Trophoblast cell (in vitro differentiated cells and primary cell): ENCODE measurements at regions not wholly inside any gene's neighbourhood (a gene's known extent, or its start where the extent isn't known, plus 50 kb on each side); places are given as distances from the start of the nearest gene placed in this dataset.

ENCODE experiments used
- DNase-seq, 2 donors: peaks; one replicate each; pipeline ENCODE4 v3.0.0-alpha.2; 2016
- H2AFZ ChIP-seq: 2 replicates; pipeline ENCODE4 v1.6.1; 2013; ENCODE audit warnings: low read length, moderate library complexity, mild to moderate bottlenecking; ENCODE audit not compliant: insufficient read depth, poor library complexity
- H2AK5ac ChIP-seq: 2 replicates; pipeline ENCODE4 v1.6.1; 2013; ENCODE audit warnings: mild to moderate bottlenecking, low read length
- H2BK120ac ChIP-seq: 2 replicates; pipeline ENCODE4 v1.6.1; 2013; ENCODE audit warnings: low read length, mild to moderate bottlenecking, moderate library complexity; ENCODE audit not compliant: insufficient read depth, poor library complexity
- H2BK12ac ChIP-seq: 2 replicates; pipeline ENCODE4 v1.6.1; 2013; ENCODE audit warnings: mild to moderate bottlenecking, low read length, moderate library complexity
- H2BK5ac ChIP-seq: 2 replicates; pipeline ENCODE4 v1.6.1; 2013; ENCODE audit warnings: low read length, low read depth, moderate library complexity, mild to moderate bottlenecking; ENCODE audit not compliant: poor library complexity
- H3K14ac ChIP-seq: 2 replicates; pipeline ENCODE4 v1.6.1; 2013; ENCODE audit warnings: mild to moderate bottlenecking, low read length
- H3K18ac ChIP-seq: 2 replicates; pipeline ENCODE4 v1.6.1; 2013; ENCODE audit warnings: mild to moderate bottlenecking, low read length
- H3K23ac ChIP-seq: 2 replicates; pipeline ENCODE4 v1.6.1; 2013; ENCODE audit warnings: low read length
- H3K27ac ChIP-seq: 2 replicates; pipeline ENCODE4 v1.5.1; 2013; ENCODE audit warnings: low read depth, mild to moderate bottlenecking, inconsistent platforms, low read length, moderate library complexity
- H3K27me3 ChIP-seq: 2 replicates; pipeline ENCODE4 v1.6.1; 2013; ENCODE audit warnings: inconsistent platforms, mild to moderate bottlenecking, low read length, moderate library complexity; ENCODE audit not compliant: insufficient read depth
- H3K36me3 ChIP-seq, 2 experiments: 1 replicate in 1 of 2; 2 replicates in 1 of 2; pipeline ENCODE4 v1.6.1; 2013; ENCODE audit warnings: low read length in 2 of 2, mild to moderate bottlenecking in 2 of 2, moderate library complexity in 1 of 2; ENCODE audit not compliant: insufficient read depth in 2 of 2, control insufficient read depth in 1 of 2
- H3K4ac ChIP-seq: 2 replicates; pipeline ENCODE4 v1.6.1; 2013; ENCODE audit warnings: low read depth, mild to moderate bottlenecking, low read length, moderate library complexity
- H3K4me1 ChIP-seq, 2 experiments: 1 replicate in 1 of 2; 2 replicates in 1 of 2; pipeline ENCODE4 v1.6.1; 2013; ENCODE audit warnings: low read length in 2 of 2, mild to moderate bottlenecking in 2 of 2, moderate library complexity in 1 of 2; ENCODE audit not compliant: insufficient read depth in 2 of 2, control insufficient read depth in 1 of 2
- H3K4me2 ChIP-seq: 2 replicates; pipeline ENCODE4 v1.6.1; 2013; ENCODE audit warnings: inconsistent platforms, mild to moderate bottlenecking, low read length, moderate library complexity
- H3K4me3 ChIP-seq: 2 replicates; pipeline ENCODE4 v1.5.1; 2013; ENCODE audit warnings: mild to moderate bottlenecking, low read depth, low read length, inconsistent platforms
- H3K79me1 ChIP-seq: one replicate; pipeline ENCODE4 v1.6.1; 2013; ENCODE audit warnings: low read length
- H3K79me2 ChIP-seq: 2 replicates; pipeline ENCODE4 v1.6.1; 2013; ENCODE audit warnings: low read length, mild to moderate bottlenecking; ENCODE audit not compliant: control insufficient read depth, insufficient read depth, poor library complexity
- H3K9ac ChIP-seq: 2 replicates; pipeline ENCODE4 v1.6.1; 2013; ENCODE audit warnings: mild to moderate bottlenecking, low read length
- H3K9me3 ChIP-seq: 2 replicates; pipeline ENCODE4 v1.6.1; 2013; ENCODE audit warnings: low read depth, mild to moderate bottlenecking, control low read depth, inconsistent platforms, low read length; ENCODE audit not compliant: insufficient read depth
- H4K12ac ChIP-seq: 2 replicates; pipeline ENCODE4 v1.6.1; 2013; ENCODE audit warnings: low read depth, mild to moderate bottlenecking, low read length, moderate library complexity
- H4K8ac ChIP-seq: 2 replicates; pipeline ENCODE4 v1.6.1; 2013; ENCODE audit warnings: low read depth, mild to moderate bottlenecking, low read length, moderate library complexity
- H4K91ac ChIP-seq: one replicate; pipeline ENCODE4 v1.6.1; 2013; ENCODE audit warnings: low read depth, mild to moderate bottlenecking, low read length, moderate library complexity
- WGBS: extraction: QIAGEN DNeasy Blood & Tissue Kit; methylation state at CpG from one replicate; pipeline ENCODE4 v1.1.7; 2013; ENCODE audit warnings: missing lambda C conversion rate; ENCODE audit not compliant: insufficient read length, insufficient coverage; ENCODE audit errors: extremely low coverage; 5-methylcytosine and 5-hydroxymethylcytosine counted together

- no peaks in the 10 kb centered on the region for H3K4me1 ChIP-seq
- WGBS: no CpG with 5 or more reads among the region's 4 CpGs
- no peaks in the 10 kb centered on the region for H3K27me3 ChIP-seq
Observed at GRCh38 chr2:188217264-188217663, 74.4 kb upstream of the GULP1 start.

GRCh38 chr2:188219541-188219940 is 72.1 kb upstream of the GULP1 start:
- Histone ChIP-seq H2BK5ac (no peak overlapping the region), H3K14ac (no peak overlapping the region), H2BK120ac (no peak overlapping the region), H2AK5ac (no peak overlapping the region), H3K27ac (no peak overlapping the region), H3K9ac (no peak overlapping the region), H3K4ac (no peak overlapping the region), H3K79me2 (no peaks in the 10 kb centered on the region), H3K9me3 (no peaks in the 10 kb centered on the region), H3K4me1 (no peaks in the 10 kb centered on the region), H3K79me1 (no peaks in the 10 kb centered on the region), H2BK12ac (no peak overlapping the region), H3K18ac (no peak overlapping the region), H4K12ac (no peak overlapping the region), H3K23ac (no peak overlapping the region), H2AFZ (no peak overlapping the region), H3K27me3 (no peaks in the 10 kb centered on the region), H4K91ac (no peak overlapping the region), H3K4me2 (no peak overlapping the region), H4K8ac (no peak overlapping the region), H3K36me3 (no peaks in the 10 kb centered on the region), H3K4me3 (no peak overlapping the region)
- DNase-seq: no peak
- no CpG with 5 or more reads among the region's 1 CpG for WGBS

More at GRCh38 chr2:188217264-188217663, 74.4 kb upstream of the GULP1 start:
- Histone ChIP-seq H3K36me3 (no peaks in the 10 kb centered on the region), H2BK12ac (no peak overlapping the region), H3K4me3 (no peak overlapping the region), H2AFZ (no peak overlapping the region), H4K91ac (no peak overlapping the region), H4K8ac (no peak overlapping the region), H2BK120ac (no peak overlapping the region), H3K14ac (no peak overlapping the region), H3K4ac (no peak overlapping the region), H2AK5ac (no peak overlapping the region), H2BK5ac (no peak overlapping the region), H3K23ac (no peak overlapping the region), H3K27ac (no peak overlapping the region), H3K79me1 (no peaks in the 10 kb centered on the region), H3K18ac (no peak overlapping the region), H3K79me2 (no peaks in the 10 kb centered on the region), H3K4me2 (no peak overlapping the region), H3K9ac (no peak overlapping the region), H4K12ac (no peak overlapping the region), H3K9me3 (no peaks in the 10 kb centered on the region)
- DNase-seq: no peak

GRCh38 chr2:188220535-188220934 is 71.1 kb upstream of the GULP1 start:
- H3K9me3 ChIP-seq: no peaks in the 10 kb centered on the region
- H2AK5ac ChIP-seq: no peak overlapping the region
- no peak overlapping the region for H4K8ac ChIP-seq
- H3K18ac ChIP-seq: no peak overlapping the region
- H4K91ac ChIP-seq: no peak overlapping the region
- no peak overlapping the region for H2BK12ac ChIP-seq
- WGBS: no CpG with 5 or more reads among the region's 2 CpGs
- no peak overlapping the region for H3K14ac ChIP-seq
- H3K27me3 ChIP-seq: no peaks in the 10 kb centered on the region
- H3K4me2 ChIP-seq: no peak overlapping the region
- H3K79me1 ChIP-seq: no peaks in the 10 kb centered on the region
- no peak overlapping the region for H3K4ac ChIP-seq
- H2AFZ ChIP-seq: no peak overlapping the region
- H3K9ac ChIP-seq: no peak overlapping the region
- H3K4me3 ChIP-seq: no peak overlapping the region
- H3K23ac ChIP-seq: no peak overlapping the region
- H2BK120ac ChIP-seq: no peak overlapping the region
- H3K79me2 ChIP-seq: no peaks in the 10 kb centered on the region
- no peaks in the 10 kb centered on the region for H3K4me1 ChIP-seq
- H3K36me3 ChIP-seq: no peaks in the 10 kb centered on the region
- no peak overlapping the region for H3K27ac ChIP-seq
- no peak for DNase-seq
- no peak overlapping the region for H4K12ac ChIP-seq
- H2BK5ac ChIP-seq: no peak overlapping the region

- Histone ChIP-seq H3K79me2 (no peaks in the 10 kb centered on the region), H2AFZ (no peak overlapping the region), H4K8ac (no peak overlapping the region), H3K36me3 (no peaks in the 10 kb centered on the region), H2AK5ac (no peak overlapping the region), H3K14ac (no peak overlapping the region), H3K4me1 (no peaks in the 10 kb centered on the region), H3K4me3 (no peak overlapping the region), H3K4ac (no peak overlapping the region), H3K23ac (no peak overlapping the region), H2BK120ac (no peak overlapping the region), H3K79me1 (no peaks in the 10 kb centered on the region), H3K9me3 (no peaks in the 10 kb centered on the region), H3K27me3 (no peaks in the 10 kb centered on the region), H3K4me2 (no peak overlapping the region), H2BK5ac (no peak overlapping the region), H2BK12ac (no peak overlapping the region), H4K12ac (no peak overlapping the region), H3K27ac (no peak overlapping the region), H3K9ac (no peak overlapping the region), H4K91ac (no peak overlapping the region), H3K18ac (no peak overlapping the region)
- DNase-seq: no peak
- no CpG with 5 or more reads among the region's 8 CpGs for WGBS
Observed at GRCh38 chr2:188227713-188228112, 64.0 kb upstream of the GULP1 start.
